LNCAP (cell line): ENCODE measurements at regions not wholly inside any gene's neighbourhood (a gene's known extent, or its start where the extent isn't known, plus 50 kb on each side); places are given as distances from the start of the nearest gene placed in this dataset.

Experiments
- TF ChIP-seq, protein P1 (sequence below): fragments of 450-650 bp; IDR thresholded peaks from 2 replicates; pipeline ENCODE4 v1.5.1; 2017; ENCODE audit warnings: mild to moderate bottlenecking

DNA sequence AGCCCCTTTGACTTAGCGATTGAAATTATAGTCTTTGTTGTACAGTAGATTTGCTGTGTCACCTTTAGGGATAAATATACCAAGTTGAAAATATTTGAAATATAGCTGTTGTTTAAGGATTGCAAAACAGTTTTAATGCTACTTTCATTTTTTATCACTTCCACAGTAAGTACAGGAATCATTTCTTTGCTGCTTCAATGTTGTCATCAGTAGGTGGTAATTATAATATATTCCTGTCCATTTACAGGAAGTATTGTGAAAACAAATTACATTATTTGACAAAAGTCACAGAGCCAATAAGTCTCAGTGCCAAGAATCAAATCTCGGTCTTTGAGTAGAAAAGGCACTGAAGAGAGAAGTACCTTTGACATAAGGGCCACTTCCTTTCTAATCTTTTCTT, 342.6 kb upstream of the RGS6 start:
- TF ChIP-seq, protein P1, sequence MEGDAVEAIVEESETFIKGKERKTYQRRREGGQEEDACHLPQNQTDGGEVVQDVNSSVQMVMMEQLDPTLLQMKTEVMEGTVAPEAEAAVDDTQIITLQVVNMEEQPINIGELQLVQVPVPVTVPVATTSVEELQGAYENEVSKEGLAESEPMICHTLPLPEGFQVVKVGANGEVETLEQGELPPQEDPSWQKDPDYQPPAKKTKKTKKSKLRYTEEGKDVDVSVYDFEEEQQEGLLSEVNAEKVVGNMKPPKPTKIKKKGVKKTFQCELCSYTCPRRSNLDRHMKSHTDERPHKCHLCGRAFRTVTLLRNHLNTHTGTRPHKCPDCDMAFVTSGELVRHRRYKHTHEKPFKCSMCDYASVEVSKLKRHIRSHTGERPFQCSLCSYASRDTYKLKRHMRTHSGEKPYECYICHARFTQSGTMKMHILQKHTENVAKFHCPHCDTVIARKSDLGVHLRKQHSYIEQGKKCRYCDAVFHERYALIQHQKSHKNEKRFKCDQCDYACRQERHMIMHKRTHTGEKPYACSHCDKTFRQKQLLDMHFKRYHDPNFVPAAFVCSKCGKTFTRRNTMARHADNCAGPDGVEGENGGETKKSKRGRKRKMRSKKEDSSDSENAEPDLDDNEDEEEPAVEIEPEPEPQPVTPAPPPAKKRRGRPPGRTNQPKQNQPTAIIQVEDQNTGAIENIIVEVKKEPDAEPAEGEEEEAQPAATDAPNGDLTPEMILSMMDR, result no peak

DNA sequence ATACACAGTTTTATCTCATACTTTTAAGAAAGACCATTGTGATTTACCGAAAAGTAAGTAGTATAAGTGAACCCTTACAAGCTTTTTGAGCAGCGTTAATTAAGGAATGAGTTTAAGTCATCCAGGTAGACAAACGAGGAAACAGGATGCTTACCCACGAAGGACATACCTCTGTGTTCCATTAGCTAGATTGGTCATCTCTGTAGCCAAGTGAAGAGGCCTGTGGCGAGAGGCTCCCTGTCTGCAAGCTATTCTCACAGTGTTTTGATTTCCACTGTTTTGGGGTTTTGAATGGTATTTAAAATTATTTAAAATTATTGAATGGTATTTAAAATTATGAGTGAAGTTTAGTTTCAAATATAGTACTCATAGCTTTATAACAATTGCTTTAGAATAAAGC, 342.1 kb upstream of the RGS6 start:
- TF ChIP-seq, protein P1, result no peak

- TF ChIP-seq, protein P1, result no peak
Observed at GRCh38 chr14:71591231-71591630, 341.0 kb upstream of the RGS6 start.

- TF ChIP-seq, protein P1, result no peak
Observed at GRCh38 chr14:71591929-71592328, 340.3 kb upstream of the RGS6 start.

DNA sequence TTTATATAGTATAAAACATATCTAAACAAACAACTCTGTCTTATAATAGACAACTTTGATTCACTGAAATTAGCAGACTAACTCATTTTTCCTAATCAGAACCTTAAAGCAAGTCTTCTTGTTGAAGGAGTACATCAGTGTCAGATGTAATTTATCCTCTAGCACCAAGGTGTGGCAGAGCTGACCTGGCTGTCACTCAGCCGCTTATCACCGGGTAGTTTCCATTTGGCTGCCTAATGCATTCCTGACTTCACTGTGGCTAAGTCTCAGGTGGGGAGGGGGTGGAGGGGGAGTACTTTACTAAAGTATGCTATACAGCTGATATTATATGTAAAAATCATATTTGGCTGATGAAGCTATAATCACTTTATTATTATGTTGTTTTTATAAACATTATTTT, 339.9 kb upstream of the RGS6 start:
- TF ChIP-seq, protein P1, result no peak

GRCh38 chr14:71593966-71594365, 338.3 kb upstream of the RGS6 start:
- TF ChIP-seq, protein P1, result no peak

DNA sequence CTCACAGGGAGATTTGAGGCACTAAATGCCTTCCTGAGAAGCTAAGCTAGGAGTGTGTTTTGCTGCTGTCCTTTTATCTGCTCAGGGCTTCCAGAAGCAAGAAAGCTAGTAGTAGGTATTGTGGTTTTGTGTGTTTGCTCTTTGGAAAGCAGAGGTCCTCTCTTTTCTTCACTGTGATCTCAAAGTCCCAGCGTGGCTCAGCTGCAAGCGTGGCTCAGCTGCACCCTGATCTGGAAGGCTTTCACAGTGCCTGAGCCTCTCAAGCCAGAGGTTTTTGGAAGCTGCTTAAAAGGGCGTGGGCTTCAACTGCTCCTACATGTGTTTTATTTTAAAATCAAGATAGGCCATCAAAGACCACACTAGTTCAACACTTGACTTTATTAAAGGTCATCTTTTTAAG, 337.4 kb upstream of the RGS6 start:
- TF ChIP-seq, protein P1, result no peak

DNA sequence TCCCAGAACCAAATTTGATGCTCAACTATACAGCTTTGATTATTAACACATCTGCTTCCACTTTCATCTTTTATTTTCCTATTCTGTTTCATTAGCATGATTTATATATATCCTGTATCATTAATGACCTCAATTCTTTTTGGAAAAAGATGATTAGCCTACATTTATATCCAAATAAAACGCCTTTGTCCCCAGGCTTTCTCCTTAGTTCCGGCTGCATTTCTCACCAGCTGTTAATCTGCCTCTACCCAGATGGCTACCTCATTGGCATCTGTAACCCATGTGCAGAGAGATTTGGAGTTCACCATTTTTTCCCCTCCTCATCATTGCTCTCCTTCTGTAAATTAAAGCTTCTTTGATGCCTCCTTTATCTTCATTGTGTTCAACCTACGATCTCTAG, 336.8 kb upstream of the RGS6 start:
- TF ChIP-seq, protein P1, result no peak
